ENCODE measurements at regions not wholly inside any gene's neighbourhood (a gene's known extent, or its start where the extent isn't known, plus 50 kb on each side); places are given as distances from the start of the nearest gene placed in this dataset.

GRCh38 chr12:118813778-118814357, 167.5 kb upstream of the SRRM4 start:
- TF ChIP-seq CTCF (IDR thresholded peaks at IDR 0.05; ENCODE audit: insufficient read depth, low read length), result no peak
- no peak overlapping the region for H3K4me3 ChIP-seq (ENCODE audit: low read depth, low read length)
- DNase-seq (ENCODE audit: low read depth), result no peak

GRCh38 chr12:118816296-118816695, 165.0 kb upstream of the SRRM4 start:
- H3K4me3 ChIP-seq (ENCODE audit: low read depth, low read length), result no peak overlapping the region
- DNase-seq (ENCODE audit: low read depth), result no peak
- TF ChIP-seq CTCF (IDR thresholded peaks at IDR 0.05; ENCODE audit: insufficient read depth, low read length), result no peak

GRCh38 chr12:118821386-118821925, 159.9 kb upstream of the SRRM4 start:
- H3K4me3 ChIP-seq (ENCODE audit: low read depth, low read length), result no peak overlapping the region
- TF ChIP-seq CTCF (IDR thresholded peaks at IDR 0.05; ENCODE audit: insufficient read depth, low read length), result no peak
- no peak for DNase-seq (ENCODE audit: low read depth)

GRCh38 chr12:118822512-118822911, 158.8 kb upstream of the SRRM4 start:
- no peak for TF ChIP-seq CTCF (IDR thresholded peaks at IDR 0.05; ENCODE audit: insufficient read depth, low read length)
- no peak for DNase-seq (ENCODE audit: low read depth)
- H3K4me3 ChIP-seq (ENCODE audit: low read depth, low read length), result no peak overlapping the region

GRCh38 chr12:118827047-118827446, 154.3 kb upstream of the SRRM4 start:
- no peak overlapping the region for H3K4me3 ChIP-seq (ENCODE audit: low read depth, low read length)
- no peak for DNase-seq (ENCODE audit: low read depth)
- TF ChIP-seq CTCF (IDR thresholded peaks at IDR 0.05; ENCODE audit: insufficient read depth, low read length), result no peak

- H3K4me3 ChIP-seq (ENCODE audit: low read depth, low read length), result no peak overlapping the region
- DNase-seq (ENCODE audit: low read depth), result no peak
- no peak for TF ChIP-seq CTCF (IDR thresholded peaks at IDR 0.05; ENCODE audit: insufficient read depth, low read length)
These were observed 153.7 kb upstream of the SRRM4 start for GRCh38 chr12:118827606-118828005.

GRCh38 chr12:118830296-118830695, 151.0 kb upstream of the SRRM4 start:
- no peak for DNase-seq (ENCODE audit: low read depth)
- no peak overlapping the region for H3K4me3 ChIP-seq (ENCODE audit: low read depth, low read length)
- no peak for TF ChIP-seq CTCF (IDR thresholded peaks at IDR 0.05; ENCODE audit: insufficient read depth, low read length)

Data from fibroblast of the aortic adventitia (primary cell).